ENCODE measurements at regions not wholly inside any gene's neighbourhood (a gene's known extent, or its start where the extent isn't known, plus 50 kb on each side); places are given as distances from the start of the nearest gene placed in this dataset.
"Not testable (repeated sequence)": the region's sequence is repeated elsewhere in the genome, so short reads cannot be mapped to it uniquely, and the experiment has no call there.

- no peak for DNase-seq
Observed at GRCh38 chr3:80007522-80007921, 239.7 kb upstream of the ROBO1 start.

- DNase-seq, result no peak
Observed at GRCh38 chr3:80006315-80006714, 238.5 kb upstream of the ROBO1 start.

GRCh38 chr3:80000022-80000421 is 232.2 kb upstream of the ROBO1 start:
- no peak for DNase-seq

- no peak for DNase-seq
Observed at GRCh38 chr3:79994397-79994796, 226.6 kb upstream of the ROBO1 start.

GRCh38 chr3:79986338-79986737 is 218.5 kb upstream of the ROBO1 start:
- no peak for DNase-seq

GRCh38 chr3:79985816-79986215 is 218.0 kb upstream of the ROBO1 start:
- no peak for DNase-seq

GRCh38 chr3:79983118-79983517 is 215.3 kb upstream of the ROBO1 start:
- DNase-seq, result no peak

- no peak for DNase-seq
Observed at GRCh38 chr3:79979990-79980389, 212.2 kb upstream of the ROBO1 start.

GRCh38 chr3:79976466-79976865 is 208.7 kb upstream of the ROBO1 start:
- no peak for DNase-seq

GRCh38 chr3:79973917-79974595 is 206.3 kb upstream of the ROBO1 start:
- no peak for DNase-seq

- DNase-seq, result no peak
Observed at GRCh38 chr3:79973482-79973881, 205.7 kb upstream of the ROBO1 start.

GRCh38 chr3:79968418-79968817 is 200.6 kb upstream of the ROBO1 start:
- no peak for DNase-seq

- DNase-seq, result no peak
Observed at GRCh38 chr3:79960594-79960993, 192.8 kb upstream of the ROBO1 start.

GRCh38 chr3:79957066-79957465 is 189.3 kb upstream of the ROBO1 start:
- DNase-seq, result no peak

- no peak for DNase-seq
Observed at GRCh38 chr3:79954756-79955155, 187.0 kb upstream of the ROBO1 start.

GRCh38 chr3:79953591-79954101 is 185.8 kb upstream of the ROBO1 start:
- no peak for DNase-seq

- not testable (repeated sequence) for DNase-seq
Observed at GRCh38 chr3:79951426-79951825, 183.6 kb upstream of the ROBO1 start.

- no peak for DNase-seq
Observed at GRCh38 chr3:79947957-79948356, 180.2 kb upstream of the ROBO1 start.

GRCh38 chr3:79947469-79947868 is 179.7 kb upstream of the ROBO1 start:
- DNase-seq, result no peak

GRCh38 chr3:79937567-79937966 is 169.8 kb upstream of the ROBO1 start:
- DNase-seq, result no peak

GRCh38 chr3:79930196-79930595 is 162.4 kb upstream of the ROBO1 start:
- DNase-seq, result no peak

- no peak for DNase-seq
Observed at GRCh38 chr3:79928687-79929408, 161.1 kb upstream of the ROBO1 start.

GRCh38 chr3:79926522-79926921 is 158.7 kb upstream of the ROBO1 start:
- no peak for DNase-seq

GRCh38 chr3:79922633-79923032 is 154.8 kb upstream of the ROBO1 start:
- no peak for DNase-seq

GRCh38 chr3:79917561-79917960 is 149.8 kb upstream of the ROBO1 start:
- DNase-seq, result no peak

Measured in NCI-H1092 (cell line).